Activated naive CD4-positive, alpha-beta T cell treated with anti-CD3 and anti-CD28 coated beads, Interleukin-2, amount 50 U/mL, for 24 hours (primary cell): ENCODE measurements at regions not wholly inside any gene's neighbourhood (a gene's known extent, or its start where the extent isn't known, plus 50 kb on each side); places are given as distances from the start of the nearest gene placed in this dataset.

Experiments used
- H3K27ac Mint-ChIP-seq: one replicate; pipeline ENCODE4 v1.8.0; 2021; ENCODE audit warnings: mild to moderate bottlenecking, mixed read lengths
- H3K27me3 Mint-ChIP-seq: one replicate; pipeline ENCODE4 v1.8.0; 2021; ENCODE audit warnings: mixed read lengths
- H3K36me3 Mint-ChIP-seq: one replicate; pipeline ENCODE4 v1.8.0; 2021; ENCODE audit warnings: mixed read lengths
- H3K4me1 Mint-ChIP-seq: one replicate; pipeline ENCODE4 v1.8.0; 2021; ENCODE audit warnings: mixed read lengths
- H3K4me3 Mint-ChIP-seq: one replicate; pipeline ENCODE4 v1.8.0; 2021; ENCODE audit warnings: mild to moderate bottlenecking, mixed read lengths
- H3K9me3 Mint-ChIP-seq: one replicate; pipeline ENCODE4 v1.8.0; 2021; ENCODE audit warnings: mixed read lengths

- Mint-ChIP-seq H3K9me3 (no peaks in the 10 kb centered on the region), H3K4me3 (no peak overlapping the region), H3K27me3 (no peaks in the 10 kb centered on the region), H3K4me1 (no peaks in the 10 kb centered on the region), H3K27ac (no peak overlapping the region), H3K36me3 (no peaks in the 10 kb centered on the region)
Measured at GRCh38 chr6:95120984-95121383, 456.4 kb upstream of the MANEA start.

GRCh38 chr6:95127261-95127660, 450.1 kb upstream of the MANEA start:
- Mint-ChIP-seq H3K27ac (no peak overlapping the region), H3K9me3 (no peaks in the 10 kb centered on the region), H3K4me3 (no peak overlapping the region), H3K4me1 (no peaks in the 10 kb centered on the region), H3K27me3 (no peaks in the 10 kb centered on the region), H3K36me3 (no peaks in the 10 kb centered on the region)

- H3K9me3 Mint-ChIP-seq: no peaks in the 10 kb centered on the region
- no peaks in the 10 kb centered on the region for H3K4me1 Mint-ChIP-seq
- H3K27me3 Mint-ChIP-seq: no peaks in the 10 kb centered on the region
- H3K4me3 Mint-ChIP-seq: no peak overlapping the region
- H3K27ac Mint-ChIP-seq: no peak overlapping the region
- no peaks in the 10 kb centered on the region for H3K36me3 Mint-ChIP-seq
Measured at GRCh38 chr6:95128439-95128838, 448.9 kb upstream of the MANEA start.

GRCh38 chr6:95128947-95129346, 448.4 kb upstream of the MANEA start:
- Mint-ChIP-seq H3K9me3 (no peaks in the 10 kb centered on the region), H3K27ac (no peak overlapping the region), H3K4me3 (no peak overlapping the region), H3K4me1 (no peaks in the 10 kb centered on the region), H3K36me3 (no peaks in the 10 kb centered on the region), H3K27me3 (no peaks in the 10 kb centered on the region)

GRCh38 chr6:95133578-95133977, 443.8 kb upstream of the MANEA start:
- Mint-ChIP-seq H3K4me1 (no peaks in the 10 kb centered on the region), H3K4me3 (no peak overlapping the region), H3K27me3 (no peaks in the 10 kb centered on the region), H3K9me3 (no peaks in the 10 kb centered on the region), H3K27ac (no peak overlapping the region), H3K36me3 (no peaks in the 10 kb centered on the region)

- no peaks in the 10 kb centered on the region for H3K36me3 Mint-ChIP-seq
- H3K4me3 Mint-ChIP-seq: no peak overlapping the region
- H3K9me3 Mint-ChIP-seq: no peaks in the 10 kb centered on the region
- no peaks in the 10 kb centered on the region for H3K27me3 Mint-ChIP-seq
- no peaks in the 10 kb centered on the region for H3K4me1 Mint-ChIP-seq
- no peak overlapping the region for H3K27ac Mint-ChIP-seq
Measured at GRCh38 chr6:95135182-95135581, 442.2 kb upstream of the MANEA start.

GRCh38 chr6:95142101-95142500, 435.2 kb upstream of the MANEA start:
- Mint-ChIP-seq H3K9me3 (no peaks in the 10 kb centered on the region), H3K4me3 (no peak overlapping the region), H3K36me3 (no peaks in the 10 kb centered on the region), H3K27ac (no peak overlapping the region), H3K27me3 (no peaks in the 10 kb centered on the region), H3K4me1 (no peaks in the 10 kb centered on the region)

- H3K4me1 Mint-ChIP-seq: no peaks in the 10 kb centered on the region
- no peaks in the 10 kb centered on the region for H3K36me3 Mint-ChIP-seq
- no peak overlapping the region for H3K4me3 Mint-ChIP-seq
- no peaks in the 10 kb centered on the region for H3K27me3 Mint-ChIP-seq
- no peaks in the 10 kb centered on the region for H3K9me3 Mint-ChIP-seq
- no peak overlapping the region for H3K27ac Mint-ChIP-seq
Measured at GRCh38 chr6:95142661-95143335, 434.5 kb upstream of the MANEA start.

- H3K4me1 Mint-ChIP-seq: no peaks in the 10 kb centered on the region
- no peaks in the 10 kb centered on the region for H3K36me3 Mint-ChIP-seq
- no peak overlapping the region for H3K27ac Mint-ChIP-seq
- H3K27me3 Mint-ChIP-seq: no peaks in the 10 kb centered on the region
- H3K9me3 Mint-ChIP-seq: no peaks in the 10 kb centered on the region
- H3K4me3 Mint-ChIP-seq: no peak overlapping the region
Measured at GRCh38 chr6:95143408-95144180, 433.7 kb upstream of the MANEA start.

GRCh38 chr6:95145457-95145856, 431.9 kb upstream of the MANEA start:
- H3K4me1 Mint-ChIP-seq: no peaks in the 10 kb centered on the region
- H3K27me3 Mint-ChIP-seq: no peaks in the 10 kb centered on the region
- no peak overlapping the region for H3K4me3 Mint-ChIP-seq
- H3K27ac Mint-ChIP-seq: no peak overlapping the region
- no peaks in the 10 kb centered on the region for H3K9me3 Mint-ChIP-seq
- no peaks in the 10 kb centered on the region for H3K36me3 Mint-ChIP-seq

GRCh38 chr6:95159557-95159956, 417.8 kb upstream of the MANEA start:
- Mint-ChIP-seq H3K27me3 (no peaks in the 10 kb centered on the region), H3K36me3 (no peaks in the 10 kb centered on the region), H3K4me3 (no peak overlapping the region), H3K9me3 (no peaks in the 10 kb centered on the region), H3K27ac (no peak overlapping the region), H3K4me1 (no peaks in the 10 kb centered on the region)

- H3K9me3 Mint-ChIP-seq: no peaks in the 10 kb centered on the region
- no peak overlapping the region for H3K4me3 Mint-ChIP-seq
- H3K27me3 Mint-ChIP-seq: no peaks in the 10 kb centered on the region
- H3K27ac Mint-ChIP-seq: no peak overlapping the region
- H3K4me1 Mint-ChIP-seq: no peaks in the 10 kb centered on the region
- H3K36me3 Mint-ChIP-seq: no peaks in the 10 kb centered on the region
Measured at GRCh38 chr6:95169775-95170174, 407.6 kb upstream of the MANEA start.

- Mint-ChIP-seq H3K27ac (no peak overlapping the region), H3K4me3 (no peak overlapping the region), H3K4me1 (no peaks in the 10 kb centered on the region), H3K9me3 (no peaks in the 10 kb centered on the region), H3K27me3 (no peaks in the 10 kb centered on the region), H3K36me3 (no peaks in the 10 kb centered on the region)
Measured at GRCh38 chr6:95175927-95176675, 401.2 kb upstream of the MANEA start.

GRCh38 chr6:95185874-95186273, 391.5 kb upstream of the MANEA start:
- H3K9me3 Mint-ChIP-seq: no peaks in the 10 kb centered on the region
- no peak overlapping the region for H3K27ac Mint-ChIP-seq
- H3K36me3 Mint-ChIP-seq: no peaks in the 10 kb centered on the region
- H3K27me3 Mint-ChIP-seq: no peaks in the 10 kb centered on the region
- no peaks in the 10 kb centered on the region for H3K4me1 Mint-ChIP-seq
- H3K4me3 Mint-ChIP-seq: no peak overlapping the region

GRCh38 chr6:95186710-95187109, 390.6 kb upstream of the MANEA start:
- Mint-ChIP-seq H3K4me3 (no peak overlapping the region), H3K4me1 (no peaks in the 10 kb centered on the region), H3K27me3 (no peaks in the 10 kb centered on the region), H3K27ac (no peak overlapping the region), H3K9me3 (no peaks in the 10 kb centered on the region), H3K36me3 (no peaks in the 10 kb centered on the region)

- no peaks in the 10 kb centered on the region for H3K9me3 Mint-ChIP-seq
- no peaks in the 10 kb centered on the region for H3K4me1 Mint-ChIP-seq
- no peak overlapping the region for H3K4me3 Mint-ChIP-seq
- H3K27me3 Mint-ChIP-seq: no peaks in the 10 kb centered on the region
- H3K36me3 Mint-ChIP-seq: no peaks in the 10 kb centered on the region
- no peak overlapping the region for H3K27ac Mint-ChIP-seq
Measured at GRCh38 chr6:95197590-95197989, 379.7 kb upstream of the MANEA start.
